GM19043 (cell line): ENCODE measurements at regions not wholly inside any gene's neighbourhood (a gene's known extent, or its start where the extent isn't known, plus 50 kb on each side); places are given as distances from the start of the nearest gene placed in this dataset.
"Not testable (repeated sequence)": the region's sequence is repeated elsewhere in the genome, so short reads cannot be mapped to it uniquely, and the experiment has no call there.

ENCODE experiments used
- ATAC-seq: cut with Tn5 transposase; IDR thresholded peaks from one replicate; pipeline ENCODE4 v1.9.1; 2021; ENCODE audit warnings: low read depth; ENCODE audit not compliant: unreplicated experiment

DNA sequence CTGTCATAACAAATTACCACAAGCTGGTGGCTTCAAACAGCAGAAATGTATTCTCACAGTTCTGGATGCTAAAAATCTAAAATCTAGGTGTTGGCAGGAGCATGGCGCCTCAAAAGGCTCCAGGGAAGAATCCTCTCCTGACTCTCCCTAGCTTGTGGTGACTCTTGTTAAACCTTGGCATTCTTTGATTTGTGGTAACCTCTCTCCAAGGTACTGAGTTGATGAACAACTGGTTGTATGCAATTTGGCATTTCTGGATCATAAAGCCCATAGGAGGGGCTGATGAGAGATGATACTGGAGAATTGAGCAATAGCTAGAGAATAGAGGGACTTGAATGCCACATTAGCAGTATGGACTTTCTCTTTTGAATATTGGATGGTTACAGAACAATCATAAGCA lies 821.8 kb downstream of the TBL1XR1 start:
- no peak for ATAC-seq

DNA sequence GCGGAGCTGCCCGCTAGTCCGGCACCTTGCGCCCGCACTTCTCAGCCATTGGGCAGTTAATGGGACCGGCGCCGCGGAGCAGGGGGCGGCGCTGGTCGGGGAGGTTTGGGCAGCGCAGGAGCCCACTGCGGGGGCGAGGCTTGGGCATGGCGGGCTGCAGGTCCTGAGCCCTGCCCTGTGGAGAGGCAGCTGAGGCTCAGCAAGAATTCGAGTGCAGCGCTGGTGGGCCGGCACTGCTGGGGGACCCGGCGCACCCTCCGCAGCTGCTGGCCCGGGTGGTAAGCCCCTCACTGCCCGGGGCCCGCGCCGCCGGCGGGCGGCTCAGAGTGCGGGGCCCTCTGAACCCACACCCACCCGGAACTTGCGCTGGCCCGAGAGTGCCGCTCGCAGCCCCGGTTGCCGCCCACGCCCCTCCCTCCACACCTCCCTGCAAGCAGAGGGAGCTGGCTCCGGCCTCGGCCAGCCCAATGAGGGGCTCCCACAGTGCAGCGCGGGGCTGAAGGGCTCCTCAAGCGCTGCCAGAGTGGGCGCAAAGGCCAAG lies 835.0 kb downstream of the TBL1XR1 start:
- no peak for ATAC-seq

DNA sequence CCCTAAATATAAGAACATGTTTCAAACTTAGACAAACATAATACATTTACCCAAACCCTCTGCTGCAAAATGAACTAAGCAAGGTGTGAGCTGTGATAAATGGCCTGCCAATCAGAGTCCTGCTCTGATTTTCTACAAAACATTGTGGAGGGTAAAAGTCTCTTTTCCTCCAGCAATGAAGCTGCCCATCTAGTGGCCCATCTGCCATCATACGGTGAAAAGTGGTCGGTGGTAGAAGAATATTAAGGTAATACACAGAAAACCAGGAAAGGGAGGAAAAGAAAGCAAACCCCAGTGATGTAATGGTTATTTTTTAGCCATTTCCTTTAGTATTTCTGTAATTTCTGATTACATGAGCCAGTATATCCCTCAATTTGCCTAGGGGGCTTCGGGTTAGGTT lies 838.1 kb downstream of the TBL1XR1 start:
- no peak for ATAC-seq

DNA sequence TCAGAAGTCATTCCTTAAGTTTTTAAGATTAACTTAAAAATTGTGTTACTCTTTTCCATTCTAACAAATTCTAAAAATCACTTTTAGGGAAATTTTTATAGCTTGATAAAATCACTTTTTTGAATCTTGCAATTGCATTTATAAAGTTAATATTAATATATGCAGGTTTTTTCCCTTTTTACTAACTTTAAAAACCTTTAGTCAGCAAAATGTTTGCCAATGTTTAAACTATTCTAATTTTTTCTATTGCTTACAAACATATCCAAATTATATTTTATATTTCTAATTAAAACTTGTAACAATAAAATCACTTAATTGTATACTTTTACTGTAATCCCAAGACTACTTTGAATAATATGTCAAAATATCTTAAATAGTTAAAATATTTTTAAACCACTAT lies 839.4 kb downstream of the TBL1XR1 start:
- ATAC-seq, result no peak

DNA sequence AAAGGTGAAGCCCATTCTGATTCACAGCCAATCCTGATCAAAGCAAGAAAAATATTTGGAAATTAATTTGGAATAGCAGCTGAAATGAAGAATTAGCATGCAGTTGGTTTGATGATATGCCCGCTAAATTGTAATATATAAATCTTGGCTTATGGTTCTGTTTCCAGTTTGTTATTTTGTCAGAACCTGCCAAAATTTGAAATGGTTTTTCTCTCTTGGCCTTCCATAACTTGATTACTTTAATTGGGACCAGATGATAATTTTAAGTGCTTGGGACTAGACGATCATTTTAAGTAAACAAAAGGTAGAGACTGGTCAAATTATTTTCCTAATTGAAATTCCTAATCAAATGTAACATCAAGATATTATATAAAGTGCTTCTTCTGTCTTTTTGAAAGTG lies 842.4 kb downstream of the TBL1XR1 start:
- ATAC-seq, result no peak

DNA sequence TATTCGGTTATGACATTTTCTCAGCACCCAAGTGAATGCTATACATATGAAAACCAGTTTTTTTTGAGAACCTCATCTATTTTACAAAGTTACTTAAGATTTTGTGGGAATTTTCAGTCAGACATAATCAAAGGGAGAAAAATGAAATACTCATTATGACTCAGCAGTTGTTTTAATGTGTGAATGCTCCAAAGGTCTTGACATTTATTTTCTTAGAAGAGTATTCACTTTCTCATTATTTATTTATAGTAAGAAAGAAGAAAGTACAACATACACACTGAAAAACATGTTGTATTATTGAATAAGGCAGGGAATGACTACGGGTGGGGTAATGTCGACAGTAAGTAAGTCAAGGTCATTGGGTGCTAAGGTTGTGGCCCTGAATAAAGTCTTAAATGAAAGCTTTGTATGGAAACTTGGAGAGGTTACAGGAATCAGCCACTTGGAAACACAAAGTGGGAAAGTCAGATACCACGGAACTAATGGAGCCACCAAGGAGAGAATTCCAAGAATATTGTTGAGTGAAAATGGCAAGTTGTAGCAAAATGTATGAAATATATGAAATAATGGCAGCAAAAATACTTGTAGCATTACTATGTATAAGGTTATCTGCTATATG lies 844.5 kb downstream of the TBL1XR1 start:
- no peak for ATAC-seq

DNA sequence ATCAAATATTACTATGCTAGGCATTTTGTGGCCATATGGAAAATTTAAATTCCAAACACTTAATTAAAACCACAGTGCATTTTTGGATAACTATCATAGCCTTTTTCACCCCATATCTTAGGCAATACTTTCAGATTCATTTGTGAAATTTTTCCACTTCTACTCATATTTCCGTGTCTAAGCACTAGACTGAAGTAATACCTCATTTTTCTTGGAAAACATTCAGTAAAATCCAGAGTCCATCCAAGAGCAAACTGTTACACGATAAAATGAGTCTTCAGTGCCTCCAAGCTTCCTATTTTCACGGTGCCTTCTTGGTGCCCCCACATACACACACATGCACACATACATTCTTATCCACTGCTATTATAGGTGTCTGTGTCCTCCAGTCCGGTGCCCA lies 845.9 kb downstream of the TBL1XR1 start:
- ATAC-seq, result no peak

DNA sequence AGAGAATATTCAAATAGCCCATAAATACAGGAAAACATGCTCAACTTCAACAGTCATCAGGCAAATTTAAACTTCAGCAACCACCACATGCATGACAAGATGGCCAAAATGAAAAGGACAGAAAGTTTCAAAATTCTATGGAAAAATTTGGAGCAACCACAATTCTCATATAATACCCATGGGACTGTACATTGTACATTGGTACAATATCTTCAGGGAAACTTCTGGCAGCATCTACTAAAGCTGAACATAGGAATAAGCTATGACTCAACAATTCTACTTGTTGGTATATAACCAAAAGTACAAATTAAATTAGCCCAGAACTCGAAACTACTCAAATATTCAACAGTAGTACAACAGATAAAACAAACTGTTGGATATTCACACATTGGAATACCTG lies 847.6 kb downstream of the TBL1XR1 start:
- no peak for ATAC-seq

DNA sequence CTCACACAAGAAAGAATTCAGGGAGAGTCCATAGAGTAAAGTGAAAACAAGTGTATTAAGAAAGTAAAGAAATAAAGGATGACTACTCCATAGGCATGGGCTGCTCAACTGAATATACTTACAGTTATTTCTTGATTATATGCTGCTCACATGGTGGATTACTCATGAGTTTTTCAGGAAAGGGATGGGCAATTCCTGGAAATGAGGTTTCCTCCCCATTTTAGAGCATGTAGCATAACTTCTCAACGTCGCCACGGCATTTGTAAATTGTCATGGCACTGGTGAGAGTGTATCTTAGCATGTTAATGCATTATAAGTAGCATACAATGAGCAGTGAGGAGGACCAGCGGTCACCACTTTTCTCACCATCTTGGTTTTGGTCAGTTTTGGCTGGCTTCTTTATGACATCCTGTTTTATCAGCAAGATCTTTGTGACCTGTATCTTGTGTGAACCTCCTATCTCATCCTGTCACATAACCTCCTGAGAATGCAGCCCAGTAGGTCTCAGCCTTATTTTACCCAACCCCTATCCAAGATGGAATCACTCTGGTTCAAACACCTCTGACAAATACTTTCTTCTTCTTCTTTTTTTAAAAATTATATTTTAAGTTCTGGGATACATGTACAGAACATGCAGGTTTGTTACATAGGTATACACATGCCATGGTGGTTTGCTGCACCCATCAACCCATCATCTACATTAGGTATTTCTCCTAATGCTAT lies 849.7 kb downstream of the TBL1XR1 start:
- no peak for ATAC-seq

DNA sequence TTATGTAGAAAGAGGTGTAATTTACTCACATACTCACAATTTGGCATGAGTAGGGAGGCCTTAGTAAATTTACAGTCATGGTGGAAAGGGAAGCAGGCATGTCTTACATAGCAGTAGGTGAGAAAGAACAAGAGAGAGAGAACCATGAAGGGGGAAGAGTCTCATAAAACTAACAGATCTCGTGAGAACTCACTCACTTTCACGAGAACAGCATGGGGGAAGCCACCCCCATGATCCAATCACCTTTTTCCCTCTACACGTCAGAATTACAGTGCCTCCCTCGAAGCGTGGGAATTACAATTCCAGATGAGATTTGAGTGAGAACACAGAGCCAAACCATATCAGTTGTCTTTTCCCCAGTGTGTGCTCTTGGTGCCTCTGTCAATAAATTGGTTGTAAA lies 855.3 kb downstream of the TBL1XR1 start:
- no peak for ATAC-seq

DNA sequence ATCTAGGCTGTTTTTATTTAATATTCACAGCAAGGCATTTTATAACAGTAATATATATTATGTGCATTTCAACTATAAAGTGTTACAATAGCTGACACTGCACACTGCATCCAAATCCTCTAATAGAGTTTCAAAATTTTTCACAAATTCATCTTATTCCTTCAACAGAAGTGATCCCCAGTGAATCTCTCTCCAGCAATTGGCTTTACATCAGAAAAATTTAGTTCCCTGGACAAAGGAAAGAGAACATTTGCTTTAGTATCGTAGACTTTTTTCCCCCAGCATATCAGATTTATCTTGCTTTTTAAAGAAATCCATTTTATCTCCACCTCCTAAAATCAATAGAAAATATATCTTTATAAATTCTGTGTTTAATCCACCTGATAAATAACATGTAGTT lies 868.6 kb downstream of the TBL1XR1 start:
- ATAC-seq, result no peak

DNA sequence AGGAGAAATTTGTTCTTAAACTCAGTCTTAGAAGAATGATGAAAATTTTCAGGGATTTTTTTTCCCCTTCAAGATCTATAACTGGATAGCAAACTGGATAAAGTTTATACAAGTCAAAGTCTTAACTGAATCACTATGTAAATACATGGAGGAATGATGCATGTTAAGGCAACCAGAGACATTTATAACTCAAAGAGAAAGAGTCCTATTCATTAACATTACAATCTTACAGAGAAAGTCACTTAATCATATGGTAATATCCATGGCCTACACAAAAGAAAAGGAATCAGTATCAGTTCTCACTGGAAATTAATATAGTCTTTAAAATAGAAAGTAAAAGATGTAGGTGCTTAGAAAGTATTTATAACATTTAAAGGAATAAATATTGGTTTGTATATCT lies 869.1 kb downstream of the TBL1XR1 start:
- ATAC-seq, result no peak

DNA sequence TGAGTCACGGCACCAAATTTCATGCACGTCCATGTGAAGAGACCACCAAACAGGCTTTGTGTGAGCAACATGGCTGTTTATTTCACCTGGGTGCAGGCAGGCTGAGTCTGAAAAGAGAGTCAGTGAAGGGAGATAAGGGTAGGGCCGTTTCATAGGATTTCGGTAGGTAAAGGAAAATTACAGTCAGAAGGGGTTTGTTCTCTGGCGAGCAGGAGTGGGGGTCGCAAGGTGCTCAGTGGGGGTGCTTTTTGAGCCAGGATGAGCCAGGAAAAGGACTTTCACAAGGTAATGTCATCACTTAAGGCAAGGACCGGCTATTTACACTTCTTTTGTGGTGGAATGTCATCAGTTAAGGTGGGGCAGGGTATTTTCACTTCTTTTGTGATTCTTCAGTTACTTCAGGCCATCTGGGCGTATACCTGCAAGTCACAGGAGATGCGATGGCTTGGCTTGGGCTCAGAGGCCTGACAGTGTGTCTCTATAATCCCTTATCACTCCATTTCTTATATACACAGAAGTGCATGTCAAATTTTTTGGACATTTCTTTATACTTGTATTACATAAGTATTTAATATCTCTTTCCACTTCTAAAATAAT lies 870.3 kb downstream of the TBL1XR1 start:
- ATAC-seq, result not testable (repeated sequence)

DNA sequence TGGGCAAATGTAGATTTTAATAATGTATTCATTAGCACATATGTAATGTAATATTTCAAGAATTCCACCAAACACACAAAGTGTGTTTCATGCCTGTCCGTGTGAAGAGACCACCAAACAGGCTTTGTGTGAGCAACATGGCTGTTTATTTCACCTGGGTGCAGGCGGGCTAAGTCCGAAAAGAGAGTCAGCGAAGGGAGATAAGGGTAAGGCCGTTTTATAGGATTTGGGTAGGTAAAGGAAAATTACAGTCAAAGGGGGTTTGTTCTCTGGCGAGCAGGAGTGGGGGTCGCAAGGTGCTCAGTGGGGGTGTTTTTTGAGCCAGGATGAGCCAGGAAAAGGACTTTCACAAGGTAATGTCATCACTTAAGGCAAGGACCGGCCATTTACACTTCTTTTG lies 875.8 kb downstream of the TBL1XR1 start:
- not testable (repeated sequence) for ATAC-seq

DNA sequence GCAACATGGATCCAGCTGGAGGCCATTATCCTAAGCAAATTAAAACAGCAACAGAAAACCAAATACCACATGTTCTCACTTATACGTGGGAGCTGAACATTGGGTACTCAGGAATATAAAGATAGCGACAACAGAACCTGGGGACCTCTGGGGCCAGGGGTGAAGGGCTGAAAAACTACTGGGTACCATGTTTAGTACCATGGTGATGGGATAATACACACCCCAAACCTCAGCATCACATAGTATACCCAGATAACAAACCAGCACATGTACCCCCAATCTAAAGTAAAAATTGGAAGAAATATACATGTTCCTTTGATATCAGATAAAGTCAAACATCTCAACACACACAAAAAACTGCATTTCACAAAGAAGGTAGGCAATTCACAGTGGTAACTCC lies 876.2 kb downstream of the TBL1XR1 start:
- ATAC-seq, result no peak

DNA sequence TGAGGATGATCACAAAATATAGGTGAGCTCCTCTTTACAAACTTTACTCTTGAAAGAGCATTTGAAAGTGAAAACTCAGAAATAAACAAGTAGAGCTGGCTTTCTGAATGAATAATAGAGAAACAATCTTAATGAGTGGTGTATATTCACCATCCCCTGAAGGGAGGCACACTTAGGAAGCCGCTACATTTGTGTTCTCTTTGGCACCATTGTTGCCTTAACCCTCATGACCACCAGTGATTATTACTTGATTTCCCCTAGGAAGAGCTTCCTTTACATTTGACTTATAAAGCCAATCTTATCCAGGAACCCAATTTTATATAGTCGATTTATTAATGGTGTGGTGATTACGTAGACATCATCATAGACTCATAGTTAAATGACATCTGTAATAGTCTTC lies 883.9 kb downstream of the TBL1XR1 start:
- no peak for ATAC-seq

DNA sequence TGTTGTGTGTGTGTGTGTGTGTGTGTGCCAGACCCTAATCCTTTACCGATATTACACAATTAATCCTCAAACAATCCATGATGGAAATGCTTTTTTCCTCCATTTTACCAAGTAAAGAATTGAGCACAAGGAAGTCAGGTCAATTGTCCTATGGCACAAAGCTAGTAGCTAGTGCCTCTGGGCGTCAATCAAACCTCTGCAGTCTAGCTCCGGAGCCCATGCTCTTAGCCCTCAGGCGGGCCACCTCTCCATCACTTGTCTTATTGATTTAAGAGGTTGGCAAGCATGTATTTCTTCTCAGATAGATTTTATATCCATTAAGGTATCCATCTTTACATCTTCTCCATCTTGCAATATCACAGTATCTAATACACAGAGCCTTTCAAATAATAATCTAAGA lies 886.6 kb downstream of the TBL1XR1 start:
- ATAC-seq, result no peak

DNA sequence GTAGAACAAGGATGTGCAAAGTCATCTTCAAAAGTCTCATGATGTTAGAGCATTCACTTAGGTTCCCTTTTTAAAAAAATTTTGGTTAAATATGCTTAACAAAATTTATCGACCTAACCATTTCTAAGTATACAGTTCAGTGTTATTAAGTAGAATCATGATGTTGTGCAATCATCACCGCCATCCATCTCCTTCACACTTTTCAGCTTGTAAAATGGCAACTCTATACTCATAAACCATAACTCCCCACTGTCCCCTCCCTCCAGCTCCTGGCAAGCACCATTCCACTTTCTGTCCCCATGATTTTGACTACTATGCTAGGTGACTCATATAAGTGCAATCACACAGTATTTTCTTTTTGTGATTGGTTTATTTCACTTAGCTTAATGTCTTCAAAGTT lies 895.0 kb downstream of the TBL1XR1 start:
- no peak for ATAC-seq

DNA sequence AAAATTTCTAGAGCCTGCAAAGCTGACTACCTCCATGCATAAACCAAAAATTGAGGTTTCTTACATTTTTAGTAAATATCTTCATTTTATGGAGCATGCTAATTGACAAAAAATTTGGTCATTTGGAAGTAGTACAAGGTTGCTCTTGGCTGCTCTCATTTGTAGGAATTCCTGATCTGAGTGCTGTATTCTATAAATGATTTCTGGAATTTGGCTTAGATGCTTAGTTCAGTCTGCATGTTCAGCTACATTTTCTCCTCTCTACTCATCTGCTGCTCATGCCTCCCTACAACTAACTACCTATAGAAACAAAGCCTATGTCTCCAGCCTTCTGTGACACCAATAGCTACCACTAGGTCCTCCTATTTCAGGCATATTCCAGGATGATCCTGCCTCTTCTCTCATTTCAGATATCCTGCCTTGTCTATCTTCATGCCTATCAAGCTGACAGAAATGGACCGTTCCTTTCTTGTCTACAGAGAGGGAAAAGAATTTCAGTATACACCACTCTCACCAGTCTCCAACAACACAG lies 901.1 kb downstream of the TBL1XR1 start:
- no peak for ATAC-seq

DNA sequence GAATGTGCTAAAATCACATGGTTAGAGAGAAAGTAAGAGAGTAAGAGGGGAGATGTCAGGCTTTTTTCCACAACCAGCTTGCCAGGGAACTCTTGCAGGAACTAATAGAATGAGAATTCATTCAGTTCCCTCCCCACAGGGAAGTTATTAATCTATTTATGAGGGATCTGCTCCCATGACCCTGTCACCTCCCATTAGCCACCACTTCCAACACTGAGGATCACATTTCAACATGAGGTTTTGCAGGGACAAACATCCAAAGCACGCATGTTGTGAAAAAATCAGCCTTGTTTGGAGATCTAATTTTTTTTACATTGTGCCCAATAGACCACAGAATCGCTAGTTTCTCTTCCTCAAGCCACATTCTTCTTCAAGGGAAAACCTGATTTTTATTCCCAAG lies 904.0 kb downstream of the TBL1XR1 start:
- no peak for ATAC-seq

DNA sequence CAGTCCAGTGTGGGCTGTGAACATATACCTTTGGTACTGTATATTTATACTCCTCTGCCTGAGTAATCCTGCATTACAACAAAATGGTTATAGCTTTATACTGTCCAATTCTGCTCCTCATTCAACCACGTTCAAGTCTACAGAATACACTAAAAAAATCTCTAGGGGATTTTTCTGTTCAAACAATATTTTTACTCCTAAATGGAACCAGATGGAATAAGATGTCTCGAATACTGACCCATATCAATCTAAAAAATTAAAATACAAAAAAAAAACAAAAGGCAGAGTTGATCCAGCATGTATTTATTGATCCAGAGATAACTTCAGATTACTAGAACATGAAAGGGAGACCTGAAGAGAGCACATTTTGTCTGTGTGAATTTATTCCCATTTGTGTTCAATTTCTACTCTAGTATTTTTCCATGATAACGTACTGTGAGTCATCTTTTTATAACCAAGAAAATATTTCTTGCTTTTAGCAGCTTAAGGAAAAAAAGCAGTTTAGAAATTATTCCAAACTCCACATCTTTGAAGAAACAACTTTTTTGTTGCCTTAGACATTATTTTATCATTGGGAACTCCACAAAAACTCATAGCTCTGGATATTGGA lies 910.7 kb downstream of the TBL1XR1 start:
- no peak for ATAC-seq
